ENCODE measurements at regions not wholly inside any gene's neighbourhood (a gene's known extent, or its start where the extent isn't known, plus 50 kb on each side); places are given as distances from the start of the nearest gene placed in this dataset.
A peak's percentile ranks its signal among the peaks of the same experiment; 100 is the strongest.

DNA sequence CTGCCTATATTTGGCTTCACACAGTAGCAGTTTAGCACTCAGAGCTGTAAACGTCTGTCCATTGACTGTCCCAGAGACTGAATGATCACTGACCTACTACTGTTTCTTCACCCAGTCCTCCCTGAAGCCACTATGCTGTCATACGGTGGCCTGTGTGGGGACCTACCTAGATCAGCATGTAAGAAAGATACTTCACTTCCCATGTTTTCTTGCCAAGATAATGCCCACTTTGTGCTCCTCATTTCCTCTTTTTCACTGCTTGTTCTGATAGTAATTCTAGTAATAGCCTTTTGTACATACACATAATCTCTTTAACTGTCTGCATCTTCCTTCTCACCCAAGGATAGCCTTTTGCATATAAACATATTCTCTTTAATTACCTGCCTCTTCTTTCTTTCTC is 109.9 kb upstream of the TIAM2 start:
- no peak for DNase-seq (ENCODE audit: low read depth)

DNA sequence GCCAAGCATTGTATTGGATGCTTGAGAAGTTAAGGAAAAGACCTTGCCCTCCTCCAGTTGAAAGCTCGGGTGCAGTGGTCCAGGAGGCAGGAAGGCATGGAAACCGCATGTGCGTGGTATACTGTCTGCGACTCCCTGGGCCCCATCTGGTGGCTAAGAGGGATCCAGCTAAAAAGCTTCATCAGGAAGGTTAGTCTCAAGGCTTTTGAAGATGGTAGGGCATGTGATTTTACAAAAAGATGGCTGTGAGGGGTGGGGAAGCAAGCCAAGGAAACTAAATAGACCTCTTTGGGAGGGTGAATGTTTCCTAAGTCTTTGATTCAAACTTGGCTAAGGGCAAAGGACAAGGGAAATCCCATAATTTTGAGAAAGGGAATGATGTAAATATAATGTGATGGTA is 109.1 kb upstream of the TIAM2 start:
- DNase-seq (ENCODE audit: low read depth): no peak

DNA sequence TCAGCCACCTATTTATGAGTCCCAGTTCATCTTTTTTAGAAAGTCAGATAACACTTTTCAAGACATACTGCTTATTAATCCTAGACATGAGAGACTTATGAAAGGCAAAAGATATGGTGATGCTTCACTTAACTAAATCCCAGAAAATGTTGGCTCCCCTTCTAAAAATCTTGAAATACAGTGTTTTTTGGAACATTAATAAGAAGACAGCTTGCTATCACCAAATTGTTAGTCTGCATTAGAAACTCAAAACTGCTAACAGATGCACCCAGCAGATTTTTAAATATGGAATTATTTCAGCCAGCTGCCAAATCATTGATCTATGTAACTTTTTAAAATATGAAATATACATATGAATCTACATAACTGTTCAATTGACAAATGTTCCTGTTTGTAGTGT is 108.6 kb upstream of the TIAM2 start:
- no peak for DNase-seq (ENCODE audit: low read depth)

DNA sequence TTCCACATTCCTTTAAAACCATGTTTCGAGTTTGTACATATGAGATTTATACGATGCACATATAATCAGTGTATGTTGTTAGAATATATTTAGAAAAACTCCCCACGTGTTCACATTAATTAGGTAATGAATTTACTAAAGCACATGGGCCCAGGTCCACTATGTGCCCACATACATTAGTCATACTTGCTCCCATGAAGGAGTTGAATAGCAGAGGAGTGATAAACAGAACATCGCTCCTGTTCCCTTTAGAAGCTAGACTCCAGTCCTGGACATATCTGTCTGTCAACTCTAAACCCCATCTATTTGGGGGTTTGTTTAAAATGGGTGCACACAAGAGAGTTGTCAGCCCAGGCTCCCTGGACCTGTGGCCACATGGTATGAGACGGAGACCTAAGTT is 108.1 kb upstream of the TIAM2 start:
- DNase-seq (ENCODE audit: low read depth): peak; percentile 75

DNA sequence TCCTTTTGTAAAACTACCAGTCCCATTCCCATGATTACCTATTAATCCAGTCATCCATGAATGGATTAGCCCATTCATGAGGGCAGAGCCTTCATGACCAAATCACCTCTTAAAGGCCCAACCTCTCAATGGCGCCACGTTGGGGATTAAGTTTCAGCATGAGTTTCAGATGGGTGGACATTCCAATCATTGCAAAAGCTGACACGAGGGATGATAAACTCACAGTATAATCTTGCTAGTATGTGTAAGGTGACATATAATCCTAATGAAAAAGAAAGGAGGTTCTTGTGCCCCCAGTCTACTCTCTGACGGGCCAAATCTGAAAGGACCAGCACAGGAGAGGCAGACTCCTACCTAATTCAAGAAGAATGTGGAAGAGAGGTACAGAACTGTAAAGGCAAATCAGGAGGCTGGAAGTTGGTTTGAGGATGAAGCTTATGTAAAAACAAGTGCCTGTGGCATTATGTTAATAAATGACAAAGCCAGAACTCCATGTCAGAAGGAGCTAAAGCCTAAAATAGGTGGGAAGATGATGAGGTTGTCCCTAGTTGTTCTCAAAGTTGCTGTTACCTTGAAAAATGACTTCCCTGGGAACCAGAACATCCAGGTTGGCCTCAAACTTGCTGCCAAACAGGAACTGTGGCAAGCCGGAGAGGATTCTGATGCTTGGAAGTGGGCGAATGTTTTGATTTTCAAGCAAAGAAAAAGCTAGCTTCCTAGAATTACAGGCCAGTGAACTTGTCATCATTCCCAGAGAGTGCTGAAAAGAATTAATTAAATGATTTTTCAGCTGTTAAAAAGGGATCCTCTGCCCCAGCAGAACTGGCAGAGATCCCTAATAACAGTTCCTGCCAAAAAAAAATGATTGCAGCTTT is 106.5 kb upstream of the TIAM2 start:
- peak; percentile 29 for DNase-seq (ENCODE audit: low read depth)

DNA sequence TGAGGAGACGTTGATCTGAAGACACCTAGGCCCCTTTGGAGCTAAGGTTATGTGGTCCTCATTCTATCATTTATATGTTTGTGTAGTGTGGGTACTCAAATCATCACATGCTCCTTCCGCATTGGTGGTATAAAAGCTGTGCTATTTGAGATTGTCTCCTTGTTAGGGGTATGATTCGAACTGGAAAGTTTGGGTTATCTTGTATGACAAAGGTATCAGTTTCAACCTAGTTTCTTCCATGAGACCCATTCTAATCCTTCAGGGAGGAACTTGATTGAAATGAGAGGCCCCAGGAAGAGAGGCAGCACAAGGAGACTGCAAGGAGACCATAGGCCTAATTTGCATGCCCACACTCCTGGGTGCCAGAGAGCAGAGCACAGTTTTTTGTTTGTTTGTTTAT is 104.2 kb upstream of the TIAM2 start:
- no peak for DNase-seq (ENCODE audit: low read depth)

DNA sequence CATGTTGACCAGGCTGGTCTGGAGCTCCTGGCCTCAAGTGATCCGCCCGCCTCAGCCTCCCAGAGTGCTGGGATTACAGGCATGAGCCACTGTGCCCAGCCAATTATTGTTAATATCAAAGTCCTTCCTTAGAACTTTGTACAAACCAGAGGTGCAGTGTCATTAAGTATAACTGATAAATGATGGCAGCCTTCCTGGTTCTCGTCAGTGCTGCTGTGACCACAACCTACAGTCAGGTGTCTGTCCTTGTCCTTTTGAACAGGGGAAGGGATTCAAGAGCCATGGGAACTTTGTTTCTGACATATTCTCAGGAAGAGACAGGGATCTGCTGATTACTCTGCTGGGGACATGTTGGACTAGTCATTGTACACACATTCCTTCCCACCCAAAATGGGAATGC is 103.2 kb upstream of the TIAM2 start:
- DNase-seq (ENCODE audit: low read depth): no peak

DNA sequence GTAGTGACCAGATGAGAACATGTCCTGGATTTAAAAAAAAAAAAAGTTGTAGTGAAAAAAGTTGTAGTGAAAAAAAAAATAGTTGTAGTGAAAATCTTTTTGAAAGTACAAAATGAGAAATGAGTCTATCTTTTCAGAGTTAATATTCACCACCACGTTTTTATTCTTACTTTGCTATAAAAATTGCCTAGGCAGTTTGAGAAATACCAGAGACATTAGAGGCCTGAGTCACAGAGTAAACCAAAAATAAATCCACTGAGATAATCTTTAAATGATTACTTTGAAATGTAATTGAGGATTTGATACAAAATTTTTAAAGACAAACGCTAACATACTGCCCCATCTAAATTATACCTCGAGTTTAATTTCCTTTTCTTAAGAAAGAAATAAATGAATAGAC is 101.2 kb upstream of the TIAM2 start:
- DNase-seq (ENCODE audit: low read depth): peak; percentile 57

DNA sequence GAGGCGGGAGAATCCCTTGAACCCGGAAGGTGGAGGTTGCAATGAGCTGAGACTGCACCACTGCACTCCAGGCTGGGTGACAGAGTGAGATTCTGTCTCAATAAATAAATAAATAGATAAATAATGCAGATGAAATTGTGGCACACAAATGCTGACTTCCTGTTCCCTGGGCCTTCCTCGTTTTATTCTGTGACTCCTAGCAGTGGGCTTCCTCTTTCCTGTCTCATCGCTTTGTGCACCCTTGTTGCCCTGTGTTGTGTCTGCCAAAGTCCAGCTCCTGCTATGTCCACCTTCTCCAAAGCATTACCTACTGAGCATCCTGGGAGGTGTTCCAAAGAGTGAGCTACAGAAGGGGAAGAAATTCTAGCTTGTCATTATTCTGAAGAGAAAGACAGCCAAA is 100.2 kb upstream of the TIAM2 start:
- no peak for DNase-seq (ENCODE audit: low read depth)

DNA sequence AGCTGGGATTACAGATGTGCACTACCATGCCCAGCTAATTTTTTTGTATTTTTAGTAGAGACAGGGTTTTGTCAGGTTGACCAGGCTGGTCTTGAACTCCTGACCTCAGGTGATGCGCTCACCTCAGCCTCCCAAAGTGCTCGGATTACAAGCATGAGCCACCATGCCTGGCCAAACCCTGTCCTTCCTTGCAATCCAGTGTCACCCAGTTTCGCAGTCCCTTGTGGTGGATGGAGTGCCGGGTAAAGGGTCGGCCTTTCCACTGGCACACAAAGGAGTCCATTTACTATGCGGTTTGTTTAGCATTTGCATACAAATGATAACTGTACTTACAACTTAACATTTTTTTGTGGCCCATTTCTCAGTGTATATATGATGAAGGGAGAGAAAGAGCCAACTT is 99.3 kb upstream of the TIAM2 start:
- no peak for DNase-seq (ENCODE audit: low read depth)

DNA sequence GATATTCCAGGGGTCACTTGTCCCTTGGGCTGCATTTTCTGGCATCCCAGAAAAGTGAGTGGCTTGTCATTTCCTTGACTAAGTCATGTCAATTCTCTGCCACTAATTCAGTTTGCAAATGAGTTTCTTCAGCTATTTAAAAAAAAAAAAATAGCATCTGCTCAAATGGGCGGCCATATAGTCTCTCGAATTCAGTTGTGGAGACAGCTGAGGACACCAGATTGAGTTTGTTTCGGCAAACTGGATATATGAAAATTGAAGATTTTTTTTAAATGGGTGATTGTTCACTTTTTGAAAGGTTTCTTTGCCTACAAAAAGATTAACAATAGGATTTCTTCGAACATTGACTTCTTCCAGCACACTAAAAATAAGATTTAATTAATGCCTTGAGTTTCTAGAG is 96.3 kb upstream of the TIAM2 start:
- no peak for DNase-seq (ENCODE audit: low read depth)

DNA sequence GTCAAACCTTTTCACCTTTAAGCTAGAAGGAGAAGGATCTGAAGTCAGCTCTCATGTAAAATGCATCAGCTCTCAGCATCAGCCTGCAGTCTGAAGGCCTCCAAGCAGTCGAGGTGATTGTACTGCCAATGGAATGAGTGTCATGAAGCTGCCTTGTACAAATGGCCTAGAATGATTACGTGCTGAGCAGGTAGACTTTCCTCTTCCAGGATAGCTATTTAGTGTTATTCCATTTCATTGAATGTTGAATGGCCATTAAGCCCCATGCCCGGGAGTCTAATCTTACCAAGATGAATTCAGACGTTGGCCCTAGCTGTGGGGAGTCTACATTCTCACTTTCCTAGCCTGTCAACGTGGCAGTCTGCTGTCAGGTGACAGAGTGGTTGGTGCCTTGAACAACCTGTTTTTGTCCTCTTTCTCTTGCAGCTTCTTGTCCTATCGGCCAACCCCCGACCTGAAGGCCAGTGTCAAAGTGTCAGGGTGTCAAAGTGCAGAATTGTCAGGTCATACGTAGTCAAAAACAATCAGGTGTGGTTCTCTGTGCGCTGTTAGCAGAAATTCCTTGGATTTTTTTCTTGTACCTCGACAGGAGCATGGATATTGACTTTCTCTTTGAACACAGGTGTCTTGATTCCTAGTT is 95.2 kb upstream of the TIAM2 start:
- no peak for DNase-seq (ENCODE audit: low read depth)

DNA sequence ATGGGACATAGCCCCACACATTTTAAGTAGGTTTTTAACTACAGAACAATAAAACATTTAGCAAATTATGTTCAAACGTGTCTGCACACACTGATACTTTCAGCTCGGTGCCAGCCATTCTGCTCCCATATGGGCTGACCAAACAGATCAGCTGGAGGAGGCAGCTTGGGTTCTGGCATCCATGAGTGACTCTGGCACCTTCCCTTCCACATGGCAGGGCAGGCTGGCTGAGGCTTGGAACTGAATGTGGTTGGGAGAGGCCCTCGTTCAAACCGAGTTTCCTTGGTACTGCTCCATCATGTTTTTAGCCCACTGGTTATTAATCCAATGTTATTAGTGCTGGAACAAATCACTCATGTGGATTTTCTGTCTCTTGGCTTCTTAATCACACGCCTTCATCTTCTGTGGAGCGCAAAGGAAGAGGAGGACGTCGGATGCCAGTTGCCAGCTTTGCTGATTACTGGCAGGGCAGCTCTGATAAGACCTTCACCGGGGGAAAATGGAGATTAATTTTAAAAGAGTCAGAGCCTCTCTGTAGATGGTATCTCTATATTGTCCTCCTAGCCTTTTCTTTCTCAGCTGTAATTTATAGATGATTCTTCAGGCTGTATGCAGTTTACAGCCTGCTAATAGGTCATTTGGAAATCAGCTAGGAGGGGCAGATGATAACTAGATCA is 93.1 kb upstream of the TIAM2 start:
- DNase-seq (ENCODE audit: low read depth): no peak

DNA sequence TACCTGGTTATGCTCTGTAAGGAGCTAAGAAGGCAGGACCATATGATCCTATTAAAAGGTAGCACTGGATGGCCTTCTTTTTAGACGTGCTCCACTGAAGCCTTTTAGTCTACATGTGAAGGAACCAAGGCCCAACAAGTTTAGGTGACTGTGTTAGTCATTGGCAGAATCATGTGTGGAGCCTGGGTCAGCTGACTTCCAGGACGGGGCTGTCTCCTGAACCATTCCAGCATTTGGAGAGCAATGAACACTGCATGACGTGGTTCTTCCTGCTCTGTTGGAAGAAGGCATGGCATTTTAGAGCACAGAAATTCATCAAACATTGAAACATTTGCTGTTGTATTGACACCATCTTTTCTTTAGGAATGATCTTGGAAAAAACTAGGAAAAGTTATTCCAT is 87.8 kb upstream of the TIAM2 start:
- DNase-seq (ENCODE audit: low read depth): no peak

DNA sequence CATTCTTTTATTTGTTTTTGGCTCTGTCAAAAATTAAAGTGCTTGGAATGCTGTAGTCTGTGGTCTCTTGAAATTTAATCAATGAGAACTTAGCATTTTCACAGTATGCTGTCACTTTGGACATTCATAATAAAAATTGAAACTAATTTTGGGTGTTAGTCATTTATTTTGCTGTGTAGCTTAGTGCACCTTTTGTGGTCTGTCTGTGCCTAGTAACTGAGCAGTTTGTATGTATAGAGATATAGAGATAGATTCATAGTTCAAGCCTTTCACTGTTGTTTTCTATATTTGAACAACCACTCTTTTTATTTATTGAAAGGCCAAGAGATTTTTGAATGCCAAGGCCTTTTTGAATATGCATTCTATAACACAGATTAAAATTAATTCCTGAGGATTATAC is 86.4 kb upstream of the TIAM2 start:
- no peak for DNase-seq (ENCODE audit: low read depth)

DNA sequence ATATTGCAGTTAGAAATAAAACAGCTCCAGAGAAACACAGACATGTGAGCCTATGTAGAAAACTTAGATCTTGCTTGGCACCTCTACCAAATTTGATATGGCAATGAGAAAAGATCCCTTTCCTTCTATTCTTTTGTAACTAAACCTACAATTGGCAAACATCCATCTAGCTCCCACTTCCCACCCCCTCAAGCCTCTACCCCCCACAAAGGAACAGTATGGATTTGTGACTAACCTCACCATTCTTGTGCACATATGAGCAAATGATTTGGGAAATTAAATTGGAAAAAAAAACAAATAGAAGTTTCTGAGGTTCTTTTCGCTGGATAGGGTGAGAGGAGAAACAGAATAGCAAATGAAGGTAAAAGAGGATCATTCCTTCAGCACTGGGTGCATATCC is 85.8 kb upstream of the TIAM2 start:
- DNase-seq (ENCODE audit: low read depth): no peak

DNA sequence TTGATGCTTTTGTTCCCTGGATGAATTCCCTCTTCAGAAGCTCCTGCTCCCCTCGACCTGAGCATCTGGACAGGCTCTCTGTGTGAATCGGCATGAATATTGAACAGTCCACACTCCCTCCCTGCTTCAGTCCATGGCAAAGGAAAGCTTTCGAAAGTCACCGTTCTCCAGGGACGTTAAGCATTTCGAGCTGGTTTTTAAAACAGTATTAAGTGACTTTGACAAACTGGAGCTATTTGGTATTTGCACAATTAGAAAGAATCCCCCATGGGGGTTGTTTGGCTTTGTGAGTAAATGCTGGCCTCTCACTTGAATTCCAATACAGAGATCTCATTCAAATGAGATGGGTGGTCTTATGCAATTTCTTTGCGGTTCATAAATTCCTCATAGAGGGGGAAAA is 85.3 kb upstream of the TIAM2 start:
- DNase-seq (ENCODE audit: low read depth): peak; percentile 27

DNA sequence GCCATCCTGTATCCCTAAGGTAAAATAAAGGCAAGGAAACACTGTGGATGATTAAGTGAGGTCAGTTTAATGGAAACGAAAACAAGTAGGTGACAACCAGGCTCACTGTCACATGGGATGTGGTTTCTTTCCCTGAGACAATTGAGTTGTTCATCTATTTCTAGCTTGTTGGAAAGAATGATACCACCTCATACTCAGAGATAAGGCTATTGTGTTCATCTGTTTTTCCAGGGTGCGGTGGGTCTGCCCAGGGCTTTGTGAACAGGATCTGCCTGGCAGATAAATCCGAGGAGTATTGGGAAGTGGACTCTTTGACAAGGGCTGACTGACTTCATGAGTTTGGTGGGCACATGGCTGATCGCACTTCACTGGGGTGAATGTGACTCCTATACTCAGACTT is 80.8 kb upstream of the TIAM2 start:
- no peak for DNase-seq (ENCODE audit: low read depth)

DNA sequence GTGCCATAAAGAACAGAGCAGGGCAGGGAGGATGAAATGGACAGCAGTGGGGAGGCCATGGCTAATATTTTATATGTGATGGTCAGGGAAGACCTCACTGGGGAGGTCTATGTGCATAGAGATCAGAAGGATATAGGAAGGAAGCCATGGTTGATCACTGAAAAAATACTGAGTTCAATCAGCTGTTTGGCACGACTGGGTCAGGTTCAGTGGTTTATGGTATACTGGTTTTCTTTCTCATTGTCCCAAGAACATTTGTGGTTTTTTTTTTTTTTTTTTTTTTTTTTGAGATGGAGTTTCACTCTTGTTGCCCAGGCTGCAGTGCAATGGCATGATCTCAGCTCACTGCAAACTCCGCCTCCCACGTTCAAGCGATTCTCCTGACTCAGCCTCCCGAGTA is 78.3 kb upstream of the TIAM2 start:
- DNase-seq (ENCODE audit: low read depth): no peak

DNA sequence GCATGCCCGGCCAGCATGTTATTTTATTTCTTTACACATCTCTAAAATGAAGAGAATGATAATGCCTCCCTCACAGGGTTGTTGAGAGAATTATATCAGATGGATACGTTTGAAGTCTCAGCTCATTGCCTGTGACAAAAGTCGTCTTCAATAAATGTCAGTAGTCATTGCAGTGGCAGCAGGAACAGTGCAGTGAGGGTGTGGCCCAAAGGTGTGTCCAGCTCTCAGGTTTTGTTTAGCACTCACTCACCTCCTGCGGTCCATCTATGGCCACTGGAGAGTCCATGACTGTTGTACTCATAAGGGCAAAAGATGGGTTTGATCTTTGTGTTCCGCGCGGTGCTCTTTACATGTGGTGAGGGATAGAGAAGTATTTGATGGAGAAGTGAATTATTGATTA is 77.2 kb upstream of the TIAM2 start:
- no peak for DNase-seq (ENCODE audit: low read depth)

DNA sequence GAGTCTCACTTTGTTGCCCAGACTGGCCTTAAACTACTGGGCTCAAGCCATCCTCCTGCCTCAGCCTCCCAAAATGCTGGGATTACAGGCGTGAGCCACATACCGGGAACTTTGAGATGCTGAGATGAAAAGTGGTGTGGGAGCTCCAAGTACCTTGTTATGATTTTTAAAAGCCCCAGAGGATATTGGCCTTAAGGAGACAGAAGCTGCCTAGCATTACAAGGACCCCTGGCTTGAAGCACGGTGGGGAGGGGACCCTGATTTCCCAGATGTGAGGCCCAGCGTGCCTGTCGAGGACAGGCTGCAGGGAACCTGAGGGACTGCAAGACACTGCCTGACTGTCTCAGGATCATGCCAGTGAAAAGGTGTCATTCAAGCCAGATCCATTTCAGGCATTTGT is 75.3 kb upstream of the TIAM2 start:
- no peak for DNase-seq (ENCODE audit: low read depth)

DNA sequence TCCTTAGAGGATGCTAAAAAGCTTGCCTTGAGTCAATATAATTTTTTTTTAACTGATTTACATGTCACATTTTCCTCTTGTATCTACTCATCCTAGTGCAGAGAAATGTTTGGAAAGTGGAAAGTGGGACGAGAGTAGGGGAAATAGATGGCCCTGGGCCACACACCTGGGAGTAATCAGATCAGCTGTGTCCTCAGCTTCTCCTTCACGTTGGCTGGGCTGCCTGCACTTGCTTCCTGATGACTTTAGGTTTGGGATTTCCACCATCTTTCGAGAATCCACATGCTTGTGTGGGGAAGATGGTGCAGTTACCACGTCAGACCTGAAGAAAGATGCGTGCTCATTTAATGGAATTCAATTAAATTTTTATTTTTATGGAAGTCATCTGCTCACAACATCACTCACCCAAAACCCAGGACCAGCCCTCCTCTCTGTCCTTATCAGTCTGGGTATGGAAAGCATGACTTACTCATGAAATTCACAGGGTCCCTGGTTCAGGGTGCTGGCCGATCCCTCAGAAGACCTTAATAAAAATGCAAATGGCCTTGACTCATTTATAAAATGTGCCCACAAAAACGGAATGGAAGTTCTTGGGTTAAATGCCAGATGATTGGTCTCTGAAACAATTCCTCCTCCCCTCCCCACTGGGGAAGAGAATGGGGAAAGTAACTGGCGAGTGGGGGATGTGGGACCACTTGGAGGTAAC is 74.5 kb upstream of the TIAM2 start:
- DNase-seq (ENCODE audit: low read depth): no peak

DNA sequence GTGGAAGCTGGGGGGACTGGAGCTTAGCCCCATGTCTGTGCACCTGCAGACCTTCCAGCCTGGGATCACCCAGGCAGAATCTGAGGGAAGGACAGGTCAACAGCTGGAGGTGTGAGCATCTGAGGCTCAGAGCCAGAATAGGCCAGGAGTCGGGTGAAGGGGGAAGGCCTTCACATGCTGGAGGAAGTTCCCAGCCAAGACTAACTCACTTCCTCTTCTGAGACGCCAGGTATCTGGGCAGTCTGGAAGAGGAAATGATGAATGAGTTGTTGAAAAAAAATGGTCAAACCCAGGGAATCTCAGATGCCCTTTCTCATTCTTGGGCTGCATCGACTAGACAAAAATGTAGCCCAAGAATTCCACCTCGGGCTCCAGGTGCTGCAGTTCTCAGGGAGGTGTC is 73.6 kb upstream of the TIAM2 start:
- no peak for DNase-seq (ENCODE audit: low read depth)

Data from amniotic epithelial cell (primary cell).